Lower lobe of right lung (tissue), 2 donors: ENCODE measurements at regions not wholly inside any gene's neighbourhood (a gene's known extent, or its start where the extent isn't known, plus 50 kb on each side); places are given as distances from the start of the nearest gene placed in this dataset.

Experiments
- ATAC-seq, 2 donors: fragments of 200-7000 bp; cut with Tn5 transposase; one replicate each; pipeline ENCODE4 v1.9.1; 2020 to 2022; ENCODE audit warnings: mild to moderate bottlenecking in 2 of 2, moderate library complexity in 2 of 2
- DNase-seq: peaks from one replicate; pipeline ENCODE4 v3.0.0-alpha.2; 2020
- H3K27ac ChIP-seq: fragments of 200-600 bp; one replicate; pipeline ENCODE4 v1.8.0; 2022
- H3K27me3 ChIP-seq: fragments of 200-600 bp; one replicate; pipeline ENCODE4 v1.8.0; 2022; ENCODE audit warnings: low read depth
- H3K36me3 ChIP-seq: fragments of 200-600 bp; one replicate; pipeline ENCODE4 v1.8.0; 2022; ENCODE audit warnings: mild to moderate bottlenecking
- H3K4me1 ChIP-seq: fragments of 200-600 bp; one replicate; pipeline ENCODE4 v1.8.0; 2022
- H3K4me3 ChIP-seq: fragments of 200-600 bp; one replicate; pipeline ENCODE4 v1.8.0; 2022; ENCODE audit warnings: mild to moderate bottlenecking
- H3K9me3 ChIP-seq: fragments of 200-600 bp; one replicate; pipeline ENCODE4 v1.8.0; 2022
- intact Hi-C: fragments of 100-400 bp; cut with DNase I; formaldehyde crosslinking; loops from one replicate; pipeline ENCODE4 v1.11.0; 2022
- TF ChIP-seq, protein P1 (sequence below): fragments of 200-600 bp; IDR thresholded peaks from one replicate; pipeline ENCODE4 v1.8.0; 2022; ENCODE audit warnings: antibody characterized with exemption, mild to moderate bottlenecking
- donor health status: DM: no; HTN: yes; CAD: no; lungs with severe emphysema.

DNA sequence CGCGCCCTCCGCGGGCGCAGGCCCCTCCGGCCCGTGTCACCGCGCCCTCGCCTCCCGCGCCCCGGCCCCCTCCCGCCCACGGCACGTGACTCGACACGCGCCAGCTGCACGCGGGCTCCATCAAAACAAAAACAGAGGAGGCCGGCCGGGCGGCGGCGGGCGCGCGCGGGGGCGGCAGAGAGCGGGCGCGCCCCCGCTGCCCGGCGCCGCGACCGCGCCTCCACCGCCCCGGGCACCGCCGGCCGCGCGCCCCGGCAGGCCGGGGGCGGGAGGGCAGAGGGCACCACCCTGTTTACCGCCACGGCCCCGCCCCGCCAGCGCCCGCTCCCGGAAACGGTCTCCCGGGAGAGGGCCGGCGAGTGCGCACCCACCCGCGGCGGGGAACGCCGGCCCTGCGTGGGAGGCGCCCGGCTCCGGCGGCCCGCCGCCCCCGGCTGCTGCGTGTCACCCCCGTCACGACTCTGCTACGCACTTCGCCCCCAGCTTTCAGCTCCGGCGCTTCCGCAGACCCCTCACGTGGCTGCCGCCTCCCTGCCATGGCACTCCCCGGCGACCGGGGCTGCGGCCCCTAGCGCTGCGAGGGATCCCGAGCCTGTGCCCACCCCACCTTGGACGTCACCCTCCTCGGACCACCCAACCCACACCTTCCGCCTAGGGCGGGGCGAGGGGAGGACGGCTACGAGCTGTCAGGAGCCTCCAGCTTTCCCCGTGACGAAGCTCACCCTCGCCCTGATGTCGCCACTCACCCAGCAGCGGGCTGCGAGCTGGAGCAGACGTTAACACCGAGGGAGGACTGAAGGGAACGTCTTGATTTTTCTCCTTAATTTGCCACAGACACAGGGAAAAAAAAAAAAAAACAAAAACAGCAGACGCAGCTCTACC is 221.6 kb upstream of the MKLN1 start:
- peak overlapping the region; percentile 100 for H3K27ac ChIP-seq
- no peaks in the 10 kb centered on the region for H3K9me3 ChIP-seq
- peak; percentile 73 to 84 for ATAC-seq
- TF ChIP-seq, protein P1, sequence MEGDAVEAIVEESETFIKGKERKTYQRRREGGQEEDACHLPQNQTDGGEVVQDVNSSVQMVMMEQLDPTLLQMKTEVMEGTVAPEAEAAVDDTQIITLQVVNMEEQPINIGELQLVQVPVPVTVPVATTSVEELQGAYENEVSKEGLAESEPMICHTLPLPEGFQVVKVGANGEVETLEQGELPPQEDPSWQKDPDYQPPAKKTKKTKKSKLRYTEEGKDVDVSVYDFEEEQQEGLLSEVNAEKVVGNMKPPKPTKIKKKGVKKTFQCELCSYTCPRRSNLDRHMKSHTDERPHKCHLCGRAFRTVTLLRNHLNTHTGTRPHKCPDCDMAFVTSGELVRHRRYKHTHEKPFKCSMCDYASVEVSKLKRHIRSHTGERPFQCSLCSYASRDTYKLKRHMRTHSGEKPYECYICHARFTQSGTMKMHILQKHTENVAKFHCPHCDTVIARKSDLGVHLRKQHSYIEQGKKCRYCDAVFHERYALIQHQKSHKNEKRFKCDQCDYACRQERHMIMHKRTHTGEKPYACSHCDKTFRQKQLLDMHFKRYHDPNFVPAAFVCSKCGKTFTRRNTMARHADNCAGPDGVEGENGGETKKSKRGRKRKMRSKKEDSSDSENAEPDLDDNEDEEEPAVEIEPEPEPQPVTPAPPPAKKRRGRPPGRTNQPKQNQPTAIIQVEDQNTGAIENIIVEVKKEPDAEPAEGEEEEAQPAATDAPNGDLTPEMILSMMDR: no peak
- peaks cover 65% of the 10 kb centered on the region for H3K4me1 ChIP-seq
- no peaks in the 10 kb centered on the region for H3K27me3 ChIP-seq
- peak; percentile 91 for DNase-seq
- peaks cover 24% of the 10 kb centered on the region for H3K36me3 ChIP-seq
- peak overlapping the region; percentile 95 for H3K4me3 ChIP-seq
- intact Hi-C loops: no loop called here

DNA sequence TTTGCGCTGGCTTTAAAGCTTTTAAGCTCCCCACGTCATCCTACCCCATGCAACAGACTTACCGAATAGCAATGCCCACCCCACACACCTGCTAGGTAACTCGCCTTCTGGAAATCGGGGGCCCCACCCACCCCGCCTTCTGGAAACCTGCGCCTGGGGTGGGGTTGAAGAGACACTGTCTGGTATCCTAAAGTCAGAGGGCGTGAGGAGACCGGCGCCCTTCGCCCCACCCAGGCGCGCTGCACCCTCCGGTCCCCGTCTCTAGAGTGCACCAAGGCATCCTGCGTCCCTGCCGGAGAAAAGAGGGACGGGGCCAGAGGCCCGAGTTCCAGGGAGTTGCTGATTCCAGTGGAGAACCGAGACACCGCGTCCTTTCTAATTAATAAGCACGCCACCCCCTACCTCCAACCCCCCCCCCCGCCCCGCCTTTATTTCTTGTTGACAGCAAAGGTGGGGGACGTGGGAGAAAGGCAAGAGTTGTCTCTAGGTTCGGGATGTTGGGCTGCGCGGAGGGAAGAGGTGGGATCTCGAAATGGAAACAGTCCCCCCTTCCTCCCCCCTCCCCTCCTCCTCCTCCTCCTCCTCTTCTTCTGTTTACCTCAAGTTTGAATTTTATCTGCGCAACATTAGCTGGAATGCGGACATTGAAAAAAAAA is 220.9 kb upstream of the MKLN1 start:
- H3K36me3 ChIP-seq: peaks cover 16% of the 10 kb centered on the region
- intact Hi-C loops: no loop called here
- H3K4me3 ChIP-seq: peak overlapping the region; percentile 95
- TF ChIP-seq, protein P1: no peak
- ATAC-seq (peak; percentile 12 to 17), DNase-seq (peak; percentile 65)
- H3K9me3 ChIP-seq: no peaks in the 10 kb centered on the region
- peaks cover 63% of the 10 kb centered on the region for H3K4me1 ChIP-seq
- no peaks in the 10 kb centered on the region for H3K27me3 ChIP-seq
- H3K27ac ChIP-seq: peak overlapping the region; percentile 100

DNA sequence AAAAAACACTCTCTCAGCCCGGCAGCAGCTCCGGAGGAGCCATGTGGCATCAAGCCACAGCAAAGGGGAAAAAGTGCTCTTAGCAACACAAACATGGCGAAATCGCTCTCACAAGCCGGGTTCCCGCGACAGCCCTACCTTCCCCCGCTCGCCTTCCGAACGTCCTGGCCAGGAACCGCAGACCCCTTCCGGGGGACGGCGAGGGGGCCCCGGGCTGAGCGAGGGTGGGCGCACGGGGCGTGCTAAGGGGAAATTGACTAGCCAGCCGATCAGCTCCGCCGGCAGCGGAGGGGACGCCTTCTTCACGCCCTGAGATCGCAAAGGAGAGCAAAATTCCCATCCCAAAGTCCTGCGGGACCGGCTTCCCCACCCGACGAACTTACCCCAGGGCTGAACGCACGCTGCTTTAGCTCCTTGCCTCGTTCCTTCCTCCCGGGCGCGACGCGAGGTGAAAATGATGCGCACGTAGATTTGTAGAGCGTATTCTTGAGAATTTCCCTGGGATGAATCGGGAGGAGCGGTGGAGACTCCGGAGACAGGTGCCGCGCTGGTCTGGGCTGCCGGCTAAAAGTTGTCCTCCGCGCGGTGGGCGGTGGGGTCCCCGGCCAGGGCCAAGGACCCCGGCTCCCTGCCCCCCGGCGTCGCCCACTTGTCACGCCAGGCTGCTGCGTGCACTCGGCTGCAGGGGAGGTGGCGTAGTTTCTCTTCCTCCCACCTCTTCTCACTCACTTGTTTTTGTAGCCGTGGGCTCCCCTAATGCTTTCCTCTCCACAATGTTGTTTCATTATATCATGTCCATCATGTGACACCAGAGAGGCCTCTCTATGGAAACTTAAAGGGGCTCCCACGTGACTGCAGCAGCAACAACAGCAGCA is 220.1 kb upstream of the MKLN1 start:
- Histone ChIP-seq H3K9me3 (no peaks in the 10 kb centered on the region), H3K4me3 (peak overlapping the region; percentile 95), H3K27me3 (no peaks in the 10 kb centered on the region), H3K27ac (peak overlapping the region; percentile 100), H3K36me3 (peaks cover 10% of the 10 kb centered on the region), H3K4me1 (peaks cover 59% of the 10 kb centered on the region)
- intact Hi-C loops: no loop called here
- peak; percentile 80 for DNase-seq
- TF ChIP-seq, protein P1: no peak
- peak; percentile 56 to 63 for ATAC-seq

DNA sequence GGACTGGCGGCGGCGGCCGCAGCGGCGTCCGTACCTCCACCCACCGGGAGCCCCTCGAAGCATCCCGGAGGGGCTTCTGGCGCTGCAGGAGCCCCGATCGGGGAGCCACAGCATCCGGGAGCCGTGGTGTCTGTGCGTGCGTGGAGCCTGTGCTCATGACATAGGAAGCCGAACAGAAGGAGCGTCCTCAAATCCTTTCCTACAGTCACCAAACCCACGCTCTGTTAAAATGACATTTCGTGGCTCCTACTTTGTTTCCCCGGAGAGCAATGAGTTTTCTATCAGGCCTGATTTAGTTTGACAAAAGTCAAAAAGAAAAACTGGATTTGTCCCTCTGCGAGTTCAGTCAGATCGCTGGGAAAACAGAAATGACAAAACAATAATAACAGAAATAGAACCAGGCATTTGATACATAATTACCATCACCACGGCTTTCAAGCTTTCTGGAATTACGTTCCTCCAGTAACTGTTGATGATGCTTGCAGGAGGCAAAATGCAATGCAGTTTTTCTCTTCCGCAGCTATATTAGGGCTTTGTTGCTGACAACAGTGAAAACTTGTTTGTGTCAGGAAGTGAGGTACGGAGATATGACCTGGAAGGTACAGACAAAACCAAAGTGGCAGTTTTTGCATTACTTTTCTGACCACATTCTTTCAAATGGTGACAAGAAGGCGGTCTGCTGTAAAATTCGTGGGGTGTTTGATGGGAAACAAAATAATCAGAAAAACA is 219.3 kb upstream of the MKLN1 start:
- intact Hi-C loops: no loop called here
- H3K27me3 ChIP-seq: no peaks in the 10 kb centered on the region
- H3K9me3 ChIP-seq: no peaks in the 10 kb centered on the region
- peaks cover 7% of the 10 kb centered on the region for H3K36me3 ChIP-seq
- ATAC-seq (no peak), DNase-seq (no peak)
- H3K4me1 ChIP-seq: peaks cover 51% of the 10 kb centered on the region
- peak overlapping the region; percentile 100 for H3K27ac ChIP-seq
- peak overlapping the region; percentile 95 for H3K4me3 ChIP-seq
- TF ChIP-seq, protein P1: no peak
